Nephron progenitor cell (in vitro differentiated cells): ENCODE measurements at regions not wholly inside any gene's neighbourhood (a gene's known extent, or its start where the extent isn't known, plus 50 kb on each side); places are given as distances from the start of the nearest gene placed in this dataset.

Experiments used
- DNase-seq: peaks from one replicate; pipeline ENCODE4 v3.0.0; 2021
- H3K27ac Mint-ChIP-seq: 2 replicates; pipeline ENCODE4 v1.8.0; 2021; ENCODE audit warnings: mild to moderate bottlenecking, moderate library complexity, mixed read lengths
- H3K27me3 Mint-ChIP-seq: 2 replicates; pipeline ENCODE4 v1.8.0; 2021; ENCODE audit warnings: mild to moderate bottlenecking, low read depth, mixed read lengths; ENCODE audit not compliant: poor library complexity
- H3K36me3 Mint-ChIP-seq: 2 replicates; pipeline ENCODE4 v1.8.0; 2021; ENCODE audit warnings: low read depth, mixed read lengths
- H3K4me1 Mint-ChIP-seq: 2 replicates; pipeline ENCODE4 v1.8.0; 2021; ENCODE audit warnings: mixed read lengths
- H3K4me3 Mint-ChIP-seq: 2 replicates; pipeline ENCODE4 v1.8.0; 2021; ENCODE audit warnings: mild to moderate bottlenecking, moderate library complexity, mixed read lengths
- H3K9me3 Mint-ChIP-seq: 2 replicates; pipeline ENCODE4 v1.8.0; 2021; ENCODE audit warnings: mild to moderate bottlenecking, moderate library complexity, mixed read lengths
- TF ChIP-seq, protein P1 (sequence below): fragments of 200-600 bp; sonication (generic); IDR thresholded peaks from 2 replicates; pipeline ENCODE4 v1.5.0; 2021; ENCODE audit warnings: antibody characterized with exemption

DNA sequence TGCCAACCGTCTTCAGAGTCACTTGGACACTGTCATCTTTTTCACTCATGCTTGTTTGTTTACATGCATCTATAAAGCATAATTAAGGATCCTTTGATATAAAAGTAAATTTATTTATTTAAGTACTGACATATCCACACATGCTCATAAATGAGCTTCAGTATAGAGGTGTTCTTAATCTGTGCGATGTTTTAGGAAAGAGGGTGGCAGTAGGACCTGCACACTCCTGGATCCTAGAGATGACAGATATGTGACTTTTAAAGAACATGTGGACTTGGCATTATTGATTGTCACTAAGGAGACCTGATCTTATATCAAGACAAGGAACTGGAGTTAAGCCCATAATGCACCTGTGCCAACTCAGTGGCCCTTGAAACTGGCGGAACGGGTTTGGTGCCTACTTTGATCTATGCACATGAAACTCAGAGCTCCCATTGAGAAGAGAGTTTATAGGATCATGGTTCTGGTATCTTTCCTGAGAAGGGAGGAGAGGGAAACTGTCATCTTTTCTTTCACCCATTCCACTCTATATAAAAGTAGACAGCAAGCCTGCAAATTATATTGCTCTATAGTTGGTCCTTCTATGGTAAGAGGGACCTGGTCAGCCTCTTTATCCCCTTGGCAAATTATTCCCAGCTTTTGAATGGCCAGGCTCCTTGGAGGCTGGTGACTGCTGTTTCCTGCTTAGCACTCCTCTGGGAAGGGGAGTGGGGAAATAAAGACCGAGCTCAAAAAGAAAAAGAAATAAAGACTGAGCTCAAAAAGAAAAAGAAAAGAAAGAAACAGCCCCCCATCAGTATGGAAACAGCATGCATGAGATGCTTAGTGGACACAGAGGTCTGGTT lies 57.8 kb upstream of the LIFR start:
- no peak for DNase-seq
- Mint-ChIP-seq H3K27me3 (no peaks in the 10 kb centered on the region), H3K4me1 (peaks cover 12% of the 10 kb centered on the region), H3K27ac (no peak overlapping the region), H3K4me3 (no peak overlapping the region), H3K9me3 (peaks cover 19% of the 10 kb centered on the region), H3K36me3 (peaks cover 7% of the 10 kb centered on the region)
- TF ChIP-seq, protein P1, sequence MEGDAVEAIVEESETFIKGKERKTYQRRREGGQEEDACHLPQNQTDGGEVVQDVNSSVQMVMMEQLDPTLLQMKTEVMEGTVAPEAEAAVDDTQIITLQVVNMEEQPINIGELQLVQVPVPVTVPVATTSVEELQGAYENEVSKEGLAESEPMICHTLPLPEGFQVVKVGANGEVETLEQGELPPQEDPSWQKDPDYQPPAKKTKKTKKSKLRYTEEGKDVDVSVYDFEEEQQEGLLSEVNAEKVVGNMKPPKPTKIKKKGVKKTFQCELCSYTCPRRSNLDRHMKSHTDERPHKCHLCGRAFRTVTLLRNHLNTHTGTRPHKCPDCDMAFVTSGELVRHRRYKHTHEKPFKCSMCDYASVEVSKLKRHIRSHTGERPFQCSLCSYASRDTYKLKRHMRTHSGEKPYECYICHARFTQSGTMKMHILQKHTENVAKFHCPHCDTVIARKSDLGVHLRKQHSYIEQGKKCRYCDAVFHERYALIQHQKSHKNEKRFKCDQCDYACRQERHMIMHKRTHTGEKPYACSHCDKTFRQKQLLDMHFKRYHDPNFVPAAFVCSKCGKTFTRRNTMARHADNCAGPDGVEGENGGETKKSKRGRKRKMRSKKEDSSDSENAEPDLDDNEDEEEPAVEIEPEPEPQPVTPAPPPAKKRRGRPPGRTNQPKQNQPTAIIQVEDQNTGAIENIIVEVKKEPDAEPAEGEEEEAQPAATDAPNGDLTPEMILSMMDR, result no peak

DNA sequence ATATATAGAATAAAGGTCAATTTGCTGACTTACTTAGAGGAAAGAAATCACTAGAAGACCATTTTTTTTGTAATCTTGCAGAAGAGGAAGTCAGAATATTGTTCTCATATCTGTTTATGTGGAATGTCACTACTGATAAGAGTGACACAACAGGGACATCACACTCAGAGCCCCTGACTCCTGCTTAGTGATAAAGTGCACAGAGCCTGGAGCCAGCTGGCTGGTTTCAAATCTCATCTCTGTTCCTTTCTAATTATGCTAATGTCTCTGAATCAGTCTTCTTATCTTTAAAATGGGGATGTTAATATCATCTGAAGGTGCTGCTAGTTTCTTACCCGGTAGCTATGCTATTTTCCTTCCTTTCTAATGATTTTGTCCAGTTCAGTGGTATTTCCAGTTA lies 58.6 kb upstream of the LIFR start:
- peaks cover 12% of the 10 kb centered on the region for H3K36me3 Mint-ChIP-seq
- TF ChIP-seq, protein P1, result no peak
- H3K27me3 Mint-ChIP-seq, result no peaks in the 10 kb centered on the region
- H3K27ac Mint-ChIP-seq, result no peak overlapping the region
- H3K4me3 Mint-ChIP-seq, result no peak overlapping the region
- H3K4me1 Mint-ChIP-seq, result peaks cover 6% of the 10 kb centered on the region
- H3K9me3 Mint-ChIP-seq, result peaks cover 23% of the 10 kb centered on the region
- DNase-seq, result no peak

DNA sequence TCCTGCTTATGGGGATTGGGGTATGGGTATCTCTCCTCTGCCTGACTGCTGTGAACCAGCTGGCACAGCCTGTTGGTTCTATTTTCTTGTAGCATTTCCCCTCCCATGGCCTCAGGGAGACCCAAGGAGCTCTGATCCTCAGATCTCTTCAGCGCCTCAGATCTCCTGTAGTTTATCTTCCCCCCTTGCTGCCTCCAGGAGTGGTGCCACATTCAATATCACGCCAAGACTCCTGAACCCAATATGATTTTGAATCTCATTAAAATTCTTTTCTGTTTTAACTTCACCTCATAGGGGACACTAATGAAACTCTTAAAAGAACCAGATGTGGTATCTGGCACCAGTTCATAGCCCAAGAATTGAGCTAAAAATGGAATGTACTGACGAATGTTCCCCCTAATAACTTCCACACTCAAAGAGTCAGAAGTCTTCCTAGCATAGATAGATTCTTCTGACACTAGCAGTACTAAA lies 59.6 kb upstream of the LIFR start:
- Mint-ChIP-seq H3K9me3 (peaks cover 29% of the 10 kb centered on the region), H3K36me3 (peaks cover 14% of the 10 kb centered on the region), H3K27me3 (no peaks in the 10 kb centered on the region), H3K4me1 (no peaks in the 10 kb centered on the region), H3K27ac (no peak overlapping the region), H3K4me3 (no peak overlapping the region)
- TF ChIP-seq, protein P1, result no peak
- DNase-seq, result no peak

DNA sequence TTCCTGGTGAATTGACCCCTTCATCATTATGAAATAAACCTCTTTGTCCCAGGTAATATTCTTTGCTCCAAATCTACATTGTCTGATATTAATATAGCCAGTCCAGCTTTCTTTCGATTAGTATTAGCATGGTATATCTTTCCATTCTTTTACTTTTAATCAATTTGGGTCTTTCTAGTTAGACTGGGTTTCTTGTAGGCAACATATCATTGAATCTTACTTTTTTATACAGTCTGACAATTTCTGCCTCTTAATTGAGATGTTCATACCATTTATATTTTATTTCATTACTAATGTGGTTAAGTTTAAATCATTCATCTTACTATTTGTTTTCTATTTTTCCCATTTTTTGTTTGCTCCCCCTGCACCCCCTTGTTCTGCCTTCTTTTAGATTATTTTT lies 61.7 kb upstream of the LIFR start:
- Mint-ChIP-seq H3K27me3 (no peaks in the 10 kb centered on the region), H3K36me3 (peaks cover 14% of the 10 kb centered on the region), H3K4me1 (no peaks in the 10 kb centered on the region), H3K27ac (no peak overlapping the region), H3K4me3 (no peak overlapping the region), H3K9me3 (peaks cover 29% of the 10 kb centered on the region)
- DNase-seq, result no peak
- TF ChIP-seq, protein P1, result no peak

DNA sequence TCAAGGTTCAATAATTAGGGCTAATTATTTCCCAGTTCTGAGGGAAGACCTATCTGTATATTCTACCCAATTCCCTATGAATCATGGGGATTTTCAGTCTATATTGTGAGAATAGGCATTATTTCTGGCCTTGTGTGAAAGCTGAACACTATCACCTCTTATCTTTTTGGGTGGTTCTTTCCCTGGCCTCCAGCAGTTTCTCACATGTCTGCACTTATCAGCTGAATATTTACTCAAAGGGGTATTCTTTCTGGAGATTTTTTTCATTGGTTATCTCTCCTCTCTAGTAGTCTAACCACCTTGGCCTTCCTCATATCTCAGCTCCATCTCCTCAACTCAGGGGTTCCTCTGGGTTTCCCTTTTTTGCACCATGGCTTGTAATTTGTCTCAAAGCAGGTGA lies 64.9 kb upstream of the LIFR start:
- H3K4me1 Mint-ChIP-seq, result no peaks in the 10 kb centered on the region
- DNase-seq, result no peak
- peaks cover 35% of the 10 kb centered on the region for H3K9me3 Mint-ChIP-seq
- no peak overlapping the region for H3K4me3 Mint-ChIP-seq
- no peaks in the 10 kb centered on the region for H3K27me3 Mint-ChIP-seq
- H3K36me3 Mint-ChIP-seq, result peaks cover 14% of the 10 kb centered on the region
- TF ChIP-seq, protein P1, result no peak
- no peak overlapping the region for H3K27ac Mint-ChIP-seq
